Fibroblast of skin of right biceps (primary cell): ENCODE measurements at regions not wholly inside any gene's neighbourhood (a gene's known extent, or its start where the extent isn't known, plus 50 kb on each side); places are given as distances from the start of the nearest gene placed in this dataset.
"Not testable (repeated sequence)": the region's sequence is repeated elsewhere in the genome, so short reads cannot be mapped to it uniquely, and the experiment has no call there.

Experiments used
- DNase-seq: peaks from one replicate; pipeline ENCODE4 v3.0.0-alpha.2; 2013

DNA sequence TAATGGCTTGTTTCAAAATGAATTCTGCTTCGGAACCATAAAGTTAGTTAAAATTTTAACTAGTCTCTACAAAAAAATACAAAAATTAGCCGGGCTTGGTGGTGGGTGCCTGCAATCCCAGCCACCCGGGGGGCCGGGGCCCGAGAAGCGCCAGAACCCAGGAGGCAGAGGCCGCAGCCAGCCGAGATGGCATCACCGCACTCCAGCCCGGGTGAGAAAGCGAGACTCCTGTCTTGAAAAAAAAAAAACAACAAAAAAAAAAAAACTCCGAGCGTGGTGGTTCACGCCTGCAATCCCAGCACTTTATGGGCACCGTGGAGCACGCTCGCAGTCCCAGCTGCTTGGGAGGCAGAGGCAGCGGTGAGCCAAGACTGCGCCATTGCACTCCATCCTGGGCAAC lies 781.4 kb downstream of the BRINP3 start:
- DNase-seq = no peak

DNA sequence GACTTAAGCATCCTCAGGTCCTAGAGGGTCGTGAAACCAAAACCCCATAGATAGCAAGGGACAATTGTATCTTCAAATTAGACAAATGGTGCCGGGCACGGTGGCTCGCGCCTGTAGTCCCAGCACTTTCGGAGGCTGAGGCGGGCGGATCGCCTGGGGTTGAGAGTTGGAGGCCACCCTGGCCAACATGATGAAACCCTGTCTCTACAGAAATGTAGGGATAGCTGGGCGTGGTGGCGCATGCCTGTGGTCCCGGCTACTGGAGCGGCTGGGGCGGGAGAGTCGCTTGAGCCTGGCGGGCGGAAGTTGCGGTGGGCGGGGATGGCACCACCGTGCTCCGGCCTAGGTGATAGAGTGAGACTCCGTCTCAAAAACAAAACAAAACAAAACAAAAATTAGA lies 780.6 kb downstream of the BRINP3 start:
- DNase-seq = no peak

- DNase-seq = no peak
These were observed 776.1 kb downstream of the BRINP3 start for GRCh38 chr1:189701606-189702005.

GRCh38 chr1:189706594-189706993 lies 771.1 kb downstream of the BRINP3 start:
- DNase-seq = no peak

DNA sequence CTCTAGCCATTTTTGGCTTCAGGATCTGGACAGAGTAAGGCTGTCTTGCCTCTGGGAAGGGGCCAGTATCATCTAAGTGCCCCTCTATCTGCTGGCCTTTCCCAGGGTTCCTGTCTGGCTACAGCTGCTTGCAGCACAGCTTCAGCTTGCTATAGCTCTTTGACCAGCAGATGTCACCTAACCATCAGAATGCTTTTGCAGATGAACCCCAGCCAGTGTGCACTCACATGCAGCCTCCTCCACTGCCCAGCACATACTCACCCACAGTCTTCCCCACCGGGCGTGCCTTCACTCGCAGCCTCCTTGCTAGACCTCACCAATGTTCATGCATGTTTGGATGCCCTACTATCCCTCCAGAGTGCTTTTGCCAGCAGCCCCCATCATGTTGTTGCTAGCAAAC lies 769.0 kb downstream of the BRINP3 start:
- no peak for DNase-seq

DNA sequence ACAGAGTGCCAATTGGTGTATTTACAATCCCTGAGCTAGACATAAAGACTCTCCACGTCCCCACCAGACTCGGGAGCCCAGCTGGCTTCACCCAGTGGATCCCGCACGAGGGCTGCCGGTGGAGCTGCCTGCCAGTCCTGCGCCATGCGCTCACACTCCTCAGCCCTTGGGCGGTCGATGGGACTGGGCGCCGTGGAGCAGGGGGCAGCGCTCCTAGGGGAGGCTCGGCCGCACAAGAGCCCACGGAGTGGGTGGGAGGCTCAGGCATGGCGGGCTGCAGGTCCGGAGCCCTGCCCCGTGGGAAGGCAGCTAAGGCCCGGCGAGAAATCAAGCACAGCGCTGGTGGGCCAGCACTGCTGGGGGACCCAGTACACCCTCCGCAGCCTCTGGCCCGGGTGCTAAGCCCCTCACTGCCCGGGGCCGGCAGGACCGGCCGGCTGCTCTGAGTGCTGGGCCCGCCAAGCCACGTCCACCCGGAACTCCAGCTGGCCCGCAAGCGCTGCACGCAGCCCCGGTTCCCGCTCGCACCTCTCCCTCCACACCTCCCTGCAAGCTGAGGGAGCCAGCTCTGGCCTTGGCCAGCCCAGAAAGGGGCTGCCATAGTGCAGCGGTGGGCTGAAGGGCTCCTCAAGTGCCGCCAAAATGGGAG lies 759.4 kb downstream of the BRINP3 start:
- not testable (repeated sequence) for DNase-seq

GRCh38 chr1:189726806-189727205 lies 750.9 kb downstream of the BRINP3 start:
- DNase-seq = no peak

DNA sequence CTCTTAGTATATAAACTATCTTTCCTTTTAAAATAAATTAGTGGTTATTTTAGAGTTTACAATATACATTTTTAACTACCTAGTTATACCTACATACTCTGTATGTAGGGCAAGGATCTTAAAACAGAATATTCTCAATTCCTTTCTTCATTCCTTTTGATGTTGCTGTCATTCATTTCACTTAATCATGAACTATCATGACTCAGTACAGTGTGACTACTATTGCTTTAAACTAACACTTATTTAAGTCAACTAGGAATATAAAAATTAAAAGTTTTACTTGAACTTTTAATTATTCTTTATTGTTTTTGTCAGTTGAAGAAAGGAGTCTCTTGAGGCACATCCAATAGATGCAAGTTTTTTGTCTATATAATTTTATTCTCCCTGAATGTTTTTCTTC lies 726.4 kb downstream of the BRINP3 start:
- DNase-seq = no peak

DNA sequence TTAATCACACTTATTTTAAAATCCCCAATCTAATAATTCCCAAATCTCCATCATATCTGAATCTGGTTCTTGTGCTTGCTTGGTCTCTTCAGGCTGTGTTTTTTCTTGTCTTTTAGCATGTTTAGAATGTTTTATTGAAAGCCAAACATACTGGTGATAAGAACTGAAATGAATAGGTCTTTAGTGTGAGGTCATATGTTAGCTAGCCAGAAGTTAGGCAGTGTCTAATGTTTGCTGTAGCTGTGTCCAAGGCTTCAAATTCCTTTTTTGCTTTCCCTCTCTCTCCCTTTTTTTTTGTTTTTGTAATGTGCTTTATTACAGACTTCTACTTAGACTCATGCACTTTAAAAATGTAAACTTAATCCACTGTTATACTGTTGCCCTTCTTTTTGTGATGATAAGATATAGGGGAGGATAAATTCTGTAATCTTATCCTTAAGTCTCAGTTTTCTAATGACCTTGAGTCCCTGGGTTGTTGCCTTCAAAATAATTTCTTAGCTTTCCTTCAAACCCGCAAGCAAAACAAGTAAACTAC lies 725.1 kb downstream of the BRINP3 start:
- no peak for DNase-seq

DNA sequence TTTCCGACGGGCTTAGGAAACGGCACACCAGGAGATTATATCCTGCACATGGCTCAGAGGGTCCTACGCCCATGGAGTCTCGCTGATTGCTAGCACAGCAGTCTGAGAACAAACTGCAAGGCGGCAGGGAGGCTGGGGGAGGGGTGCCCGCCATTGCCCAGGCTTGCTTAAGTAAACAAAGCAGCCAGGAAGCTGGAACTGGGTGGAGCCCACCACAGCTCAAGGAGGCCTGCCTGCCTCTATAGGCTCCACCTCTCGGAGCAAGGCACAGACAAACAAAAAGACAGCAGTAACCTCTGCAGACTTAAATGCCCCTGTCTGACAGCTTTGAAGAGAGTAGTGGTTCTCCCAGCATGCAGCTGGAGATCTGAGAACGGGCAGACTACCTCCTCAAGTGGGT lies 722.6 kb downstream of the BRINP3 start:
- DNase-seq = not testable (repeated sequence)

GRCh38 chr1:189764391-189765320 lies 713.0 kb downstream of the BRINP3 start:
- no peak for DNase-seq

GRCh38 chr1:189769448-189769847 lies 708.2 kb downstream of the BRINP3 start:
- no peak for DNase-seq

DNA sequence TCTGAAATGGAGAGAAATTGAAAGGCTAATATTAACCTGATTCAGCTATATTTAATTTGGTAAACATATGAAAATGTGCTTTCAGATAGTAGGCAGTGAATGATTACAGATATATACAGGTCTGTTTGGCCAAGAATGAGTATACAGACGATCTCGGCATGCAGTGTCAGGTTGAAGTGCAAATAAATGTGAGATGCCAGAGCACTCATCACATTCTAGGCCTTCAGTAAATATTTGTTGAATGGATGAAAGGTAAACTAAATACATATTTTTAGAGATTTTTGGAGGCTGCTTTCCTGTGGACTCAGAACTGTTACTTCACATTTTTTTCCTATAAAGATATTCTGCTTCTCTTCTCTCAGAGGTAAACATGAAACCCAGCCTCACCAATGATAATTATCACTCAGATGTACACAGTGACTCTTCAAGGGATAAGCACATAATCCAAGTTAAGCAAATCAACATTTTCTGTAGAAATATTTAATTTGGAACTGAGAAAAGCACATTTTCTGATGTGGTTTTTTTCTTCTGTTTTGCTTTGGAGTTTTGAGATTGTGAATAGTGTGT lies 702.9 kb downstream of the BRINP3 start:
- DNase-seq = no peak

DNA sequence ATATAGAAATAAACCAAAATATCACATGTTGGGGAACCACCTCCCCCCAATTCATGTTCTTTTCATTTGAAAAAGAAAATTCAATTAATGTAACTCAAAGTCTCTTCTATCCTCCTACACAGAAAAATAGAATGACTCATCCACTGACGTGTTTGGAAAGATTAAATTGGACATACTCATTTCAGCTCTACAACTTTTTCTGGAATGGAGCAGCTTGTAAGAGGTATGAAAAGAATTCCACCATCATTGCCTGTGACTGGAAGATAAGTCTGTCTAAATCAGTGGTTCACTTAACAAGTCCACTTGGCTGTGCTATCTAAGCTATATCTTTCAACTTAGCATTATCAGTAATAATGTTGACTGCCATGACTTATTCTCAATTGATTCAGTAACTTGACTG lies 702.3 kb downstream of the BRINP3 start:
- peak; percentile 84 for DNase-seq

DNA sequence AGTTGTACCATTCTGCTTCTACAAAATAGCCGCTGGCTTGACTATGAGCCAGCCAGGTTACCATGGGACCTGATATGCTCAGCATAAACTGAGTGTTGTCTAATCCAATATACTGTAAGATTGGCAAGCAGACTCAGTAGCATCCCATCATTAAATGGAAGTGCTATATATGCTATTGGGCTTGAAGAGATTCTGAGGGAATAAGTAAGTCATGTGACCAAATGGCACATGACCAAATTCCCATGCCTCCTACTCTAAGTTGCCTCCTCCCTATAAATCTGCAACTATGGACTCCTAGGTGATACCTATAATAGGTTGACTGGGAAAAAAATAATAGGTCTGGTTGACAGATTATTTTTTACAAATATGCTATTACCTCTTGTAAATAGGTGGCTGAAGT lies 698.6 kb downstream of the BRINP3 start:
- no peak for DNase-seq

DNA sequence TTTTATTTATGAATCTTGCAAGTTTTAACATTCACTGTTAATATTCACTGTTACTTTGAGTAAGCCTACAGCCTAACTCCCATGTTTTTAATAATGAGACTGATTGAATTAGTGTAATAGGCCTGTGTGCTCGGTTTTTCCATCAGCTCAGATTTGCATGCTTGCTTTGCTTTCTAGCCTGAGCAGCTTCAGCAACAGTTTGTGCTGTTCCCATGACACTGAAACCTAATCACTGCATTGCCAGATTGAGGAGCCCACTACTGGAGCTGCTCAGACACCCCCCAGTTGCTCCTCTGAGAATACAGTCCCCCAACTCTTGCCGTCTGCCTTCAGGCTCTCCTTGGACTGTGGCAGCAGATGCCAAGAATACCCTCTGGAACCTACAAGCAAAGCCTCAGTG lies 695.4 kb downstream of the BRINP3 start:
- no peak for DNase-seq

DNA sequence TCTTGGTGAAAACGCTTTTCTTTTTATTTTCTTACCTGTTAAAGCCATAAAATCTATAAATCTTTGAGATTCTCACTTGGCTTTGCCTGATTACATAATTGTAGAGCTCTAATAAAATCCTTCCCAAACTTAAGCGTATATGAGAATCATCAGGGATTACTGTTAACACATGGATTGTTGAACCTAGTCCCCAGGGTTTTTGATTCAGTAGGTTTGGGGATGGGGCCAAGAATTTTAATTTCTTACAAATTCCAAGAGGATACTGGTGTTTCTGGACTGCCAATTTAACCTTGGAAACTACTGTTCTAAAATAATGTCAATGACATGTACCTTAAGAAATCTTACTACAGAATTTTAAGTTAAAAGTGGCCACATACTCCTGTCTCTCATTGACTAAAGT lies 694.2 kb downstream of the BRINP3 start:
- DNase-seq = no peak

GRCh38 chr1:189786761-189787160 lies 690.9 kb downstream of the BRINP3 start:
- no peak for DNase-seq

DNA sequence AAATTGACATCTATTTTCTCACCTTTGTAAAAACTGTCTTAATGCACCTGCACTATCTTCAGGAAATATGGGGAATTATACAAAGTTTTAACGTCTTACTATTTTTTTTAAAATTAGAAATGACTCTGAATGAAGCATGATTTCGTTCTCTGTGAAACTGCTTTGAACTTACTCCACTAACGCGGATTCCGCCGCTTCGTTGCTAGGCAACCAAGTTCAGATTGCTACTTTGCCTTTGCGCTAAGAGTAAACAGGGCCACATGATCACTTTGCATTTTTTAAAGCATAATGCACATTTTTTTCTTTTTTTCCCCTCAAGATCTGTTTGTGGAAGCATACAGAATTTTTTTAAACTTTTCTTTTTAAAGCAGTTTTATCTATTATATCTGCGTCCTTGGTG lies 690.5 kb downstream of the BRINP3 start:
- peak; percentile 12 for DNase-seq

DNA sequence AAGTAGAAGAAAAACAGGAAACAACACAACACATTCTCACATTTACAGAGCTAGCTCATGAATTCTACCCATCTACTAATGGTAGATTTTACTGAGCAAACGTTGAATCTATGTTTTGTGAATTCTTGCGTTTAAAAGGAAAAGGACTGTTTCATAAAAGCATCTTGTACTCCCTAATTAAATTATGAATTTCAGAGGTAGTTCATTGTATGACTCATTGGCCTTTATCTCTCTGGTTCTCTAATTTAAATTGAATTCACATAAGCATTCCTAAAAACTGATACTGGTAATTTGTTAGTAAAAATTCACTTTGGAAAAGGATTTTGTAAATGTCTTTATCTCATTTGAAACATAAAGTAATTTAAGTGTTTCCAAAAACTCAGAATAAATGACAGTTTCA lies 687.3 kb downstream of the BRINP3 start:
- DNase-seq = no peak

GRCh38 chr1:189803364-189803763 lies 674.3 kb downstream of the BRINP3 start:
- no peak for DNase-seq

DNA sequence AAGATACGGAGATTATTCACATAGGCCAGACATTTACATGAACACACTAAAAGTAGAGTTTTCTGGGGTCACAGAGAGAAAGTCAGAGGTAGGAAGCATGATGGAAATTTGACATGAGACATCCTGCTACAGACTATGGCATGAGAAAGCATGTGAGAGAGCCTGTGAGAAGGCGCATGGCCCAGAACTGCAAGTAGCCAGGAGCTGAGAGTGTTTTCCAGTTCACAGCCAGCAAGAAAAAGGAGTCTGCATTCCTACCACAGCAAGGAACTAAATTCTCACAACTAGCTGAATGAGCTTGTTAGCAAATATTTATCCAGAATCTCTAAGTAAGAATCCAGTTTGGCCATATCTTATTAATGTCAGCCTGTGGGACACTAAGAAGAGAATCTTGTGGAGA lies 673.3 kb downstream of the BRINP3 start:
- DNase-seq = no peak

GRCh38 chr1:189805735-189806134 lies 671.9 kb downstream of the BRINP3 start:
- DNase-seq = no peak

- DNase-seq = not testable (repeated sequence)
These were observed 667.0 kb downstream of the BRINP3 start for GRCh38 chr1:189810639-189811038.
